ENCODE measurements at regions not wholly inside any gene's neighbourhood (a gene's known extent, or its start where the extent isn't known, plus 50 kb on each side); places are given as distances from the start of the nearest gene placed in this dataset.

DNA sequence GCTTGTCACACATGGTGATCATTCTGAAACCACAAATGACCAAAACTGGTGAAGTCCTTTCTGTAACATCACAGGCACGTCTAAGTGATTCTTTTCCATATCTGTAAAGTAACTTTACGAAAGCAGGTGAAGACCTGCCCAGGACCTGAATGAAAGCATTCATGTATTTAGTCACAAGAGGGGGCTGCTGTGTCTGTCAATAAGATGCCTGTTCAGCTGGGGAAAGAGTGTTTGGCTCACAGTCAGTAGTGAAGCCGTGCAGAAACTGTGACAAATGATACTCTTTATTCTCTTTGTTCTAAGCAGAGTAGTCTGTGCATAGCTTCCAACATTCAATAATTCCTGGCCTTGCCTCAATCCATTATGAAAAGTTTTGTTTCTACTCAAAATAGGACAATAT, 373.5 kb upstream of the OR4E1 start:
- TF ChIP-seq, protein P1, sequence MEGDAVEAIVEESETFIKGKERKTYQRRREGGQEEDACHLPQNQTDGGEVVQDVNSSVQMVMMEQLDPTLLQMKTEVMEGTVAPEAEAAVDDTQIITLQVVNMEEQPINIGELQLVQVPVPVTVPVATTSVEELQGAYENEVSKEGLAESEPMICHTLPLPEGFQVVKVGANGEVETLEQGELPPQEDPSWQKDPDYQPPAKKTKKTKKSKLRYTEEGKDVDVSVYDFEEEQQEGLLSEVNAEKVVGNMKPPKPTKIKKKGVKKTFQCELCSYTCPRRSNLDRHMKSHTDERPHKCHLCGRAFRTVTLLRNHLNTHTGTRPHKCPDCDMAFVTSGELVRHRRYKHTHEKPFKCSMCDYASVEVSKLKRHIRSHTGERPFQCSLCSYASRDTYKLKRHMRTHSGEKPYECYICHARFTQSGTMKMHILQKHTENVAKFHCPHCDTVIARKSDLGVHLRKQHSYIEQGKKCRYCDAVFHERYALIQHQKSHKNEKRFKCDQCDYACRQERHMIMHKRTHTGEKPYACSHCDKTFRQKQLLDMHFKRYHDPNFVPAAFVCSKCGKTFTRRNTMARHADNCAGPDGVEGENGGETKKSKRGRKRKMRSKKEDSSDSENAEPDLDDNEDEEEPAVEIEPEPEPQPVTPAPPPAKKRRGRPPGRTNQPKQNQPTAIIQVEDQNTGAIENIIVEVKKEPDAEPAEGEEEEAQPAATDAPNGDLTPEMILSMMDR (optimal IDR thresholded peaks at IDR 0.05 in 1 of 3, IDR thresholded peaks at IDR 0.05 in 1 of 3, conservative IDR thresholded peaks at IDR 0.05 in 1 of 3; ENCODE audit: extremely low read depth in 1 of 3, insufficient read depth in 2 of 3, low read length in 3 of 3) = peak; percentile 44 to 58 (median 44)
- no peak for TF ChIP-seq EZH2 (IDR thresholded peaks at IDR 0.05; ENCODE audit: low read length)
